HG02623 (cell line): ENCODE measurements at regions not wholly inside any gene's neighbourhood (a gene's known extent, or its start where the extent isn't known, plus 50 kb on each side); places are given as distances from the start of the nearest gene placed in this dataset.

Experiments used
- ATAC-seq: cut with Tn5 transposase; IDR thresholded peaks from one replicate; pipeline ENCODE4 v1.9.1; 2021; ENCODE audit warnings: moderate library complexity; ENCODE audit not compliant: unreplicated experiment

- ATAC-seq: no peak
Observed at GRCh38 chr13:79267560-79267959, 138.5 kb downstream of the RBM26 start.

DNA sequence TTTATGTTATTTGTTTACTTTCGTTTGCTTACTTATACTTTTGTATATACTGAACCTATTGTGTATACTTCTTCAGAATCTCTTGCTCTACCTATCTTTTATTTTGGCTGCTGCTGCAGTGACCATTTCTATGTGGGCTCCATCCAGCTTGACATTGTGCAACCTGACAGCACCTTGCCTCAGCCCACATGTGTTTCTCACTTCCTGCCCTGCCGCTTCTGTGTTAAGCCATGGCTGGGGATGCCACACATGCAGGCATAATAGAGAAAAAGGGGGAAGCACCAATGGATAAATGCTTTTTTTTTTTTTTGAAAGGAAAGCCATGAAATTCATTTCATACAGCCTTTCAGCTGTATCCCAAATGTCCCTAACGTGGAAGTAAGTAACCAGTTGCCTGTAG, 147.6 kb downstream of the RBM26 start:
- ATAC-seq: peak; percentile 92

DNA sequence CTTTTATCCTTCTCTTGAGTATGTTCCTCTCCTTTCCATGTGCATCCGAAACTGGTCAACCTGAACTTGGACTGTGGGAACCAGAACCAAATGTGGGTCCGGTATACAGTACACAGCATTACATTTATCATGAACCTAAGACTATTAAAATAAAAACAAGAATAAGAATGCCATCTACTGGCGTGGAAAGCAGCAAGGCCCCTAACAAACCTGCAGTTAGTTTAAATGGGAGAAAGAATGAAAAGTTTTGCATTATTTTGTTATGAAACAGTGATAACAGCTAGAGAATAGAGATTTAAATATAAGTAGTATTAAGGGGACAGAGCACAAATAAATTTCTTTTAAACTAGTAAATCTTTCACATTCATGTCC, 159.5 kb downstream of the RBM26 start:
- peak; percentile 42 for ATAC-seq

- peak; percentile 68 for ATAC-seq
Observed at GRCh38 chr13:79245937-79246577, 160.0 kb downstream of the RBM26 start.

- ATAC-seq: no peak
Observed at GRCh38 chr13:79241697-79242096, 164.4 kb downstream of the RBM26 start.

DNA sequence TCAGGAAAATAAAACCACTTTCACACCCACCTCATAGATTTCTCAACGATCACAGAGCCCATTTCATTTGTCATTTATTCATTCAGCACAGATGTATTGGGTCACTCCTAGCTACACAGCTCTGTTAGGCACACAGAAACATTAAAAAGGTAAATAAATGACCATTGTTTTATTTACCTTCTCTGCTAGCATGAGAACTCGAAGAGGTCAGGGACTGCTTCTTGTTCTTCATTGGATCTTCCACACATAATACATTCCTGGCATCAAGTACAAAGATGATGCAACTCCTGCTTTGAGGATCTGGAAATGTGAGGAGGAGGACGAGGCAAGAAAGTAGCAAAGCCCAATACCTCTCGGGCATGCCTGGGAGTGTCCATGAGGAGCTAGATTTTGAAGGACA, 168.1 kb downstream of the RBM26 start:
- ATAC-seq: no peak

DNA sequence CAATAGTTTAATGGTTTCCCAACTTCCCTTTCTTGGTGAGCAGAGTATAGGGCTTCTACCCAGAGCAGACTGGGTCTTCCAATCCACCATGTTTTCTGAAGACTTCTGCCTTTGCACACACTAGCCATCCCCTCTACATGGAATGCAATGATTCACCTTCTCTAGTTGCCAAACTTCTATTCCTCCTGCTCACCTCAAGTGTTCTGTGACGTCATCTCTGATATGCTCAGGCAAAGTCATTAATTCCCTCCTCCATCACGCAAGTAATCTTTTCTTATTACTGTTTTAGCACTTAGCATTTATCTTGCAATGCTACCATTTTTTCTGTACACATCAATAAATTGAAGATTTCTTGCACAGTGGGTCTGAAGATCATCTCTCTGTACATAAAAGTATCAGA, 174.2 kb downstream of the RBM26 start:
- no peak for ATAC-seq

DNA sequence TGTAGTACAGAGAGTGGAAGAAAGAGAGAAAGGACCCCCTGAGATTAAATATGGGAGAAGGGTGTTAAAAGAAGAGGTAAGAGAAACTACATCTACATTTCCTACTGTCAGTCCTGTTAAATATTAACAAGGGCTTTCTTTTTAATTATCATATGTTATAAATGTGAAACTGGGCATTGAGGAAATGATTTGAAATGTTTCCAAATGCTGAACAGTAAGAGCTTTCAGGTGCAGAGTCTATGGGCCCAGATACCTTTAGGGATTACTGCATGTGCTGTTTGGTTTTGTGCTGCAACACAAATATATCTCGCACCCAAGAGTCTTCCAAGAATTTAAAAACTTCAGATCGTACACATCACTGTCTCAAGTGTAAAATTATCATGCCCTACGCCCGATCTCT, 176.3 kb downstream of the RBM26 start:
- ATAC-seq: no peak

DNA sequence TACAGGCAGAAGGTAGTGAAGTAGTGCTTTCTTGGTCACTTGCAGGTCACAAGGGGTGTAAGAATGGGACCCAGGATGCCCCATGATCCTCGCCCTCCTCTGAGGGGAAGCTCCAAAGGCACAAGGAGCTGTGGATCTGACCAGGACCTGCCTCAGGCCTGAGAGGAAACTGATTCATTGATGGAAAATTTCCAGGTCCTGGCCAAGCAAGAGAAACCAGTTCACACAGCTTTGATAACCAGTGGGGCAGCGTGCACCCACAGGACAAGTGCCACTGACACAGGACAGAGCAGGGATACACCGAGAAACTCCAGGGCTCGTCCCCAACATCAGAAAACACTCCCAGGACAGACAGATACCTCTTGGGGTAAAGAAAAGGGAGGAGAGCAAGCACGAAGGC, 177.1 kb downstream of the RBM26 start:
- ATAC-seq: no peak

- peak; percentile 79 for ATAC-seq
Observed at GRCh38 chr13:79227418-79227817, 178.6 kb downstream of the RBM26 start.

DNA sequence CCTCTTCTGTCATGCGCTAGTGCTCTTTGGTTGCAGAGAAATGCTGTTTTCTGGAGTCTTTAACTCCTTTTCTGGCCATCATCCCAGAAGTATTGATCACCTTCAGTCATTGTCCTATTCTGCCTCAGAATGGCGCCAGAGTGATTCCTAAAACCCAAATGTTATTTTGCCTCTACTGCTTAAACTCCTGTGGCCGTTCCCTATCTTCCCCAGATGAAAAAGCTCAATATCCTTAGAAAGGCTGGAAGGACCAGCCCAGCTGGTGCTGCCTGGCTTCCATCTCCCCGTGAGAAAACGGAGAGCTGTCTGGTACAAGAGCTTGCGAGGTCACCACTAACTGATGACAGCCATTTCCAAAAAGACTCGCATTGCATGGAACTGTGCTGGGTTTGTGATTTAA, 179.1 kb downstream of the RBM26 start:
- ATAC-seq: peak; percentile 18

- ATAC-seq: no peak
Observed at GRCh38 chr13:79226250-79226649, 179.8 kb downstream of the RBM26 start.

- ATAC-seq: no peak
Observed at GRCh38 chr13:79225487-79226232, 180.4 kb downstream of the RBM26 start.

GRCh38 chr13:79222427-79223205, 183.4 kb downstream of the RBM26 start:
- no peak for ATAC-seq

- no peak for ATAC-seq
Observed at GRCh38 chr13:79212064-79212619, 193.9 kb downstream of the RBM26 start.

DNA sequence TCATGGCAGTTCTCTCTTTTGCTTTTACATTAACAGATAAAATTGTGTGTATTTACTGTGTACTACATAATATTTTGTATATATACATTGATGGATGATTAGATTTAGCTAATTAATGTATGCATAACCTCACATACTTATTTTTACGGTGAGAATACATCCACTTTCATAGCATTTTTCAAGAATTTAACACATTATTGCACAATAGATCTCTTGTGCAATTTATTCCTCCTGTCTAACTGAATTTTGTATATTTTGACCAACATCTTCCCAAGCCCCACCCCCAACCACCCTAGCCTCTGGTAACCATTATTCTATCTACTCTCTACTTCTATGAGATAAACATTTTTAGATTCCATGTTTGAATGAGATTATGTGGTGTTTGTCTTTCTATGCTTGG, 194.7 kb downstream of the RBM26 start:
- ATAC-seq: no peak

DNA sequence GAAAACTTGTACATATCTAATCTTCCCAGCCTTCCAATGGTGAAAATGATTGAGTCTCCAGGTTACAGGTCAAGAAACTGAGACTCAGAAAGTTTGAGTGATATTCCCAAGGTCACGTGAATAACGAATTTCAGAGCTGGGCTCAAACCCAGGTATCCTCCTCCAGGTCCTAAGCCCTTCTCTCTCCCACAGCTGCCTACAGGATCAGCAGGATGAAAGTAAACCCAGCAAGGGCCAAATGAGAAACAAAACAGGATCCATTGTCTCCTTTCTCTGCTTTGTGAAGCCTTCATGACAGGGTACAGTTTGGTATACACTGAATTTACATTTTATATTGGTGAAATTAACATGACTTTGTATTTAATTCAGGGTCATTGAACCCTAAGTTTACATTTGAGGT, 208.1 kb downstream of the RBM26 start:
- ATAC-seq: no peak

DNA sequence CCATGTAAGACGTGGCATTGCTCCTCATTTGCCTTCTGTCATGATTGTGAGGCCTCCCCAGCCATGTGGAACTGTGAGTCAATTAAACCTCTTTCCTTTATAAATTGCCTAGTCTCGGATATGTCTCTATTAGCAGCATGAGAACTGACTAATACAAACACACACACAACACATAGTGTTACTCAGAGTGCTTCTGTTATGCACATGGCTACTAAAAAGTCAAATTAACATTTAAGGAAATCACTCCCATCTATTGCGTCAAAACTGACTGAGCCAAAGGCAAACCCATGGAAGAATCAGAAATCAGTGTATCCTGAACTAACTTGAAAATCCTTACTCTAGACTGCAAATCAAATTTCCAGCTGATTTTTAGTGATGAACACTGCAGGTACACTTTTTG, 209.2 kb downstream of the RBM26 start:
- ATAC-seq: no peak

- no peak for ATAC-seq
Observed at GRCh38 chr13:79196366-79196765, 209.7 kb downstream of the RBM26 start.

DNA sequence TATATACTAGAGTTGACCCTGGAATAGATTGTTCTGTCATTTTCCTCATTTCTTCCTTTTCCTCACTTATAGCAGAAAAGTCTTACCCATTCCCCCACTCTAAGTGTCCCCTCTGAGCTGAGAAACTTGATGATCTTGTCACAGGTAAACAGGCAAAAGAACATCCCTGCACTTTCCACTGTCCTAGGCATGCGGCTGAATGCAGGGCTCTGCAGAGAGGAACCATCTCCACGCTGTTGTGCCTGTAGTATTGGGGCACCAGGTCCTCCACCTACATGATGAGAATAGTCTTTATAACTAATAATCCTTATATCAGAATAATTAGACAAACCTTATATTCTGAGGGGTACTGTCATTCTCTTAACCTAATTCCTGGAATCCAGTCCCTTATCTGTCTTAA, 211.3 kb downstream of the RBM26 start:
- ATAC-seq: peak; percentile 22

- ATAC-seq: peak; percentile 89
Observed at GRCh38 chr13:79194272-79194671, 211.8 kb downstream of the RBM26 start.

DNA sequence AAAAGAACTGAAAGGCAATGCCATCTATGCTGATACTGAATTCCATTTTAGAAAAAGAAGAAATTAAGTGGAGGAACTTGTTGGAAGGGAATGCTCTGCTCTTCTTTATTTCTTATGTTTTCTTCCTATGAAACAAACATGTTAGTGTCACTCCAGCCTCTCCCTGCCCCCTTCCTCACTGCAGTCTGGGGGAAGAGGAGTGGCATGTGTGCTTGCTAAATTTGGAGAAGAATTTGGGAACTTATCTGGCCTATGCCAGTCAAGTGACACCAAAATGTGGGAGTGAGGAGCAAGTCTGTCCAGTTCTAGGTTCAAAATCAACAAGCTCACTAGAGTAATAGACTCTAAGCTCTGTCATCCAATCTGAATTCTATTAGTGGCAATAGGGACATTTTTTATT, 214.6 kb downstream of the RBM26 start:
- ATAC-seq: no peak
